GM18907 (cell line): ENCODE measurements at regions not wholly inside any gene's neighbourhood (a gene's known extent, or its start where the extent isn't known, plus 50 kb on each side); places are given as distances from the start of the nearest gene placed in this dataset.
"Not testable (repeated sequence)": the region's sequence is repeated elsewhere in the genome, so short reads cannot be mapped to it uniquely, and the experiment has no call there.

Experiments used
- ATAC-seq: cut with Tn5 transposase; IDR thresholded peaks from one replicate; pipeline ENCODE4 v1.9.1; 2021; ENCODE audit warnings: mild to moderate bottlenecking, moderate library complexity; ENCODE audit not compliant: unreplicated experiment

GRCh38 chr1:94304553-94304952 is 67.2 kb upstream of the ARHGAP29 start:
- ATAC-seq: no peak

DNA sequence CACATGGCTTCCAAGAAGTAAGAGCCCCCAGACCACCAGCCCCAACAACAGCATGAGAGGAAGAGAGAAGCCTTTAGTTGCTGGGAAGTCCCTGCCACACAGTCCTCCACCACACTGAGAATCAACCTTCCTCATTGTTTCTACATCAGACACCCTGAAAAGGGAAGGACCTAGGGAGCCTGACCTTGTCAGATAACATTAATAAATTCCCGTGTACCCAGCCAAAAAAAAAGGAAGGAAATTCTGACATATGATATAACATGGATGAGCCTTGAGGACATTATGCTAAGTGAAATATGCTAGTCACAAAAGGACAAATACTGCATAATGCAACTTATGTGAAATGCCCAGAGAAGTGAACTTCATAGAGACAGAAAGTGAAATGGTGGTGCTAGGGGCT is 65.6 kb upstream of the ARHGAP29 start:
- ATAC-seq: no peak

GRCh38 chr1:94302497-94302896 is 65.1 kb upstream of the ARHGAP29 start:
- ATAC-seq: no peak

GRCh38 chr1:94301186-94301585 is 63.8 kb upstream of the ARHGAP29 start:
- no peak for ATAC-seq

- ATAC-seq: no peak
These were observed 63.3 kb upstream of the ARHGAP29 start for GRCh38 chr1:94300731-94301130.

DNA sequence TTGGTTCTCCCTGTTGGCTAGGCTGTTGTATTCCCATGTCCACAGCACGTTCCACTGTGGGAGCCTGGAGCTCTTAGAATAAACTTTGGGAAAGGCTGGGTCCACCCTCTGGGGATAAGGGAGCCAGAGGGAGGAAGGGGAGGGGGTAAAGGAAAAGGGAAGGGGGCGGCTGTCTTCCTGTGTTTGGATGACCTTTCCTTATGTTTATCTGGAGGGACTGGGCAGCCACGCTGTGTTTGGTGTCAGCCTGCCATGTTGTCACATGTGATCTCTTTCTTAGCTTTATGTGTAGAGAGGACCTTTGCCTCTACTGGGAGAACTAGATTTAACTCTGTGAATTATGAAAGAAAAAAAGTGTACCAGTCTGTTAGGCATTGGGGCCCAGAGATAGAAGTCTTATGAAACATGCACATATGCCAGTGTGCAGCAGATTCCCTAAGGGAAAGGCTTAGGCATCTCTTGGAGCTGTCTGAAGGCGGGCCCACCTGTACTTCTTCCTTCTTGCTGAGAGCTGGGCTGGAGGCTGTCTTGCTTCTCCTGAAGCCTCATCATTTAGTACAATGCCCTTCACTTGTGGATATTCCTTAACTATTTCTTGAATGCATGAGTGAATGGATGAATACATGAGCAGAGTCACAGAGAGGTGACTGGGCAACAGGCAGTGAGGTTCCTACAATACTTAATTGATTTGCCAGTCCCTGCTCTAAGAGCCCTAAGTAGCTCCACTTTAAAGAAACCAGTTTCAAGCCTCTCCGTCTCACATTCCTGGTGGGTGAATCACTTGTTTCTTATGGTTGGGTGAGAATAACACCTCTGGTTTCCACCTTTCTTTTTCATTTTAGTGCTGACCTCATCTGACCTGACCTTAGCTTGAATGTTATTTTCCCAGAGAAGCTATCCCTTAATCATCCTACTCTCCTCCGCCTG is 62.5 kb upstream of the ARHGAP29 start:
- ATAC-seq: no peak

DNA sequence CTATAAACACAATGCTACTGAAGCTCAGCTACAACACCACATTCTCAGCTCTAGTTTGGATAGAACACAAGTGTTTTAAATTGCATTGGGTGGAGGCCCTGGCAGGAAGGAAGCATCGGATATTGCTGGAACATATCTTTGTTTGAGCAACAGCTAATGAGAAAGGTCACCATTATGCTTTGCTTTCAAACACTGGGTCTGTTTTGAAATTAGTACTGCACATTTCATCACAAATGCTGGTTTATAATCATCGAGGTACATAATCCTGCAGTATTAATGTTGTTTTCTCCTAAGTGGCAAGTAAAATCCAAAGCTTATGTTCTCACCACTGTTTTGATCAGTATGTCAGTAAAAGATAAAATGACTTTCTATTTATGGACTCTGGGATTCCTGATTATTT is 61.5 kb upstream of the ARHGAP29 start:
- no peak for ATAC-seq

DNA sequence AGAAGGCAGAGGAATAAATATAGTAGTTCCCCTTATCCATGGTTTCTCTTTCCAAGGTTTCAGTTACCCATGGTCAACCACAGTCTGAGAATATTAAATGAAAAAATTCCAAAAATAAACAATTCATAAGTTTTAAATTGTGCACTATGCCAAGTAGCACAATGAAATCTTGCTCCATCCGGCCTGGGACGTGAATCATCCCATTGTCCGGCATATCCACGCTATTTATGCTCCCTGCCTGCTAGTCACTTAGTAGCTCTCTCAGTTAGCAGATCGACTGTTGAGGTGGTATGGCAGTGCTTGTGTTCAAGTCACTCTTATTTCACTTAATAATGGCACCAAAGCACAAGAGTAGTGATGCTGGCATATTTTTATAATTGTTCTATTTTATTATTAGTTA is 58.6 kb upstream of the ARHGAP29 start:
- no peak for ATAC-seq

DNA sequence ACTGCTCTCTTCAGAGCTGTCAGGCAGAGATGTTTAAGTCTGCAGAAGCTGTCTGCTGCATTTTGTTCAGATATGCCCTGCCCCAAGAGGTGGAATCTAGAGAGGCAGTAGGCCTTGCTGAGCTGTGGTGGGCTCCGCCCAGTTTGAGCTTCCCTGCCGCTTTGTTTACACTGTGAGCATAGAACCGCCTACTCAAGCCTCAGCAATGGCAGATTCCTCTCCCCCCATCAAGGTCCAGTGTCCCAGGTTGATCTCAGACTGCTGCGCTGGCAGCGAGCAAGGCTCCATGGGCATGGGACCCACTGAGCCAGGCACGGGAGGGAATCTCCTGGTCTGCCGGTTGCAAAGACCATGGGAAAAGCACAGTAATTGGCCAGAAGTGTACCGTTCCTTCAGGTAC is 55.6 kb upstream of the ARHGAP29 start:
- not testable (repeated sequence) for ATAC-seq

DNA sequence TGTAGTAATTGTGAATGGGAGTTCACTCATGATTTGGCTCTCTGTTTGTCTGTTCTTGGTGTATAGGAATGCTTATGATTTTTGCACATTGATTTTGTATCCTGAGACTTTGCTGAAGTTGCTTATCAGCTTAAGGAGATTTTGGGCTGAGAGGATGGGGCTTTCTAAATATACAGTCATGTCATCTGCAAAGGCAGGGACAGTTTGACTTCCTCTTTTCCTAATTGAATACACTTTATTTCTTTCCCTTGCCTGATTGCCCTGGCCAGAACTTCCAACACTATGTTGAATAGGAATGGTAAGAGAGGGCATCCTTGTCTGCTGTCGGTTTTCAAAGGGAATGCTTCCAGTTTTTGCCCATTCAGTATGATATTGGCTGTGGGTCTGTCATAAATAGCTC is 51.9 kb upstream of the ARHGAP29 start:
- ATAC-seq: not testable (repeated sequence)
